GM23338 (cell line): ENCODE measurements at regions not wholly inside any gene's neighbourhood (a gene's known extent, or its start where the extent isn't known, plus 50 kb on each side); places are given as distances from the start of the nearest gene placed in this dataset.

Experiments used
- ATAC-seq: fragments of 200-7000 bp; cut with Tn5 transposase; 3 replicates; pipeline ENCODE4 v1.9.1; 2020
- DNase-seq: peaks from one replicate; pipeline ENCODE4 v3.0.0-alpha.2; 2015; ENCODE audit warnings: low spot score
- H2AFZ ChIP-seq: fragments of 200-600 bp; sonication (generic); 2 replicates; pipeline ENCODE4 v1.8.0; 2016; ENCODE audit warnings: antibody characterized with exemption, mild to moderate bottlenecking, moderate library complexity
- H3F3A ChIP-seq: fragments of 200-600 bp; sonication (generic); replicated peaks from 2 replicates; pipeline ENCODE4 v1.8.0; 2017; ENCODE audit warnings: antibody characterized with exemption, mixed run types, low read depth
- H3K27ac ChIP-seq: fragments of 200-600 bp; sonication (generic); 2 replicates; pipeline ENCODE4 v1.6.1; 2016; ENCODE audit warnings: low read depth
- H3K27me3 ChIP-seq: fragments of 200-600 bp; sonication (generic); 2 replicates; pipeline ENCODE4 v1.8.0; 2016; ENCODE audit warnings: mild to moderate bottlenecking, mixed run types, moderate library complexity; ENCODE audit not compliant: insufficient read depth
- H3K36me3 ChIP-seq: fragments of 200-600 bp; sonication (generic); 2 replicates; pipeline ENCODE4 v1.8.0; 2016; ENCODE audit warnings: mild to moderate bottlenecking; ENCODE audit not compliant: insufficient read depth
- H3K4me1 ChIP-seq: fragments of 200-600 bp; sonication (generic); 2 replicates; pipeline ENCODE4 v1.8.0; 2016; ENCODE audit warnings: mild to moderate bottlenecking, moderate library complexity; ENCODE audit not compliant: insufficient read depth
- H3K4me2 ChIP-seq: fragments of 200-600 bp; sonication (generic); 2 replicates; pipeline ENCODE4 v1.7.1; 2017; ENCODE audit warnings: mixed run types
- H3K4me3 ChIP-seq: fragments of 200-600 bp; sonication (generic); 2 replicates; pipeline ENCODE4 v1.6.1; 2016; ENCODE audit warnings: mixed run types
- H3K79me2 ChIP-seq: fragments of 200-600 bp; sonication (generic); replicated peaks from 2 replicates; pipeline ENCODE4 v1.8.0; 2017; ENCODE audit warnings: mild to moderate bottlenecking; ENCODE audit not compliant: insufficient read depth
- H3K9me2 ChIP-seq: fragments of 200-600 bp; sonication (generic); 2 replicates; pipeline ENCODE4 v1.8.0; 2017; ENCODE audit not compliant: insufficient read depth
- H4K20me1 ChIP-seq: fragments of 200-600 bp; sonication (generic); replicated peaks from 2 replicates; pipeline ENCODE4 v1.8.0; 2017; ENCODE audit warnings: mild to moderate bottlenecking; ENCODE audit not compliant: insufficient read depth
- H3K27ac Mint-ChIP-seq: 2 replicates; pipeline ENCODE4 v1.8.0; 2020; ENCODE audit warnings: inconsistent platforms, mild to moderate bottlenecking, moderate library complexity, mixed read lengths
- H3K27me3 Mint-ChIP-seq: 3 replicates; pipeline ENCODE4 v1.8.0; 2022; ENCODE audit warnings: low read depth, mild to moderate bottlenecking, moderate library complexity, mixed read lengths, inconsistent platforms; ENCODE audit not compliant: insufficient read depth, poor library complexity
- H3K36me3 Mint-ChIP-seq: 3 replicates; pipeline ENCODE4 v1.8.0; 2021; ENCODE audit warnings: low read depth, mild to moderate bottlenecking, inconsistent platforms, moderate library complexity, mixed read lengths
- H3K4me1 Mint-ChIP-seq: 3 replicates; pipeline ENCODE4 v1.8.0; 2020; ENCODE audit warnings: mild to moderate bottlenecking, inconsistent platforms, mixed read lengths
- H3K4me3 Mint-ChIP-seq: 3 replicates; pipeline ENCODE4 v1.8.0; 2021; ENCODE audit warnings: moderate library complexity, mild to moderate bottlenecking, inconsistent platforms, mixed read lengths
- H3K9me3 Mint-ChIP-seq: 3 replicates; pipeline ENCODE4 v1.8.0; 2020; ENCODE audit warnings: moderate library complexity, mild to moderate bottlenecking, inconsistent platforms, mixed read lengths
- CTCF ChIP-seq, 2 experiments: fragments of 200-600 bp in 1 of 2; sonication (generic) in 1 of 2; conservative IDR thresholded peaks; 2 replicates each; pipeline versions ENCODE4 v1.5.1 to v1.6.1; 2016 to 2017; ENCODE audit warnings: antibody characterized with exemption in 2 of 2, low read depth in 2 of 2, mild to moderate bottlenecking in 2 of 2, moderate library complexity in 1 of 2
- ETS1 ChIP-seq: IDR thresholded peaks from 2 replicates; pipeline ENCODE4 v1.6.1; 2016; ENCODE audit warnings: antibody characterized with exemption
- EZH2 ChIP-seq: fragments of 200-600 bp; sonication (generic); IDR thresholded peaks from one replicate; pipeline ENCODE4 v1.8.0; 2017; ENCODE audit warnings: antibody characterized with exemption, mild to moderate bottlenecking, low read depth; ENCODE audit not compliant: unreplicated experiment
- NANOG ChIP-seq: IDR thresholded peaks from 2 replicates; pipeline ENCODE4 v1.6.1; 2016; ENCODE audit warnings: antibody characterized with exemption, borderline replicate concordance
- REST ChIP-seq: IDR thresholded peaks from one replicate; pipeline ENCODE4 v1.6.1; 2018; ENCODE audit warnings: antibody characterized with exemption; ENCODE audit not compliant: unreplicated experiment
- ZNF114 ChIP-seq: fragments of 250-450 bp; sonication (Bioruptor Pico); IDR thresholded peaks from 2 replicates; pipeline ENCODE4 v1.5.0; 2020; ENCODE audit warnings: mild to moderate bottlenecking, moderate library complexity
- ZNF331 ChIP-seq: fragments of 250-450 bp; sonication (Bioruptor Pico); IDR thresholded peaks from 2 replicates; pipeline ENCODE4 v1.5.0; 2020; ENCODE audit warnings: low read depth, mild to moderate bottlenecking, moderate library complexity
- ZNF462 ChIP-seq: fragments of 250-450 bp; sonication (Bioruptor Pico); IDR thresholded peaks from 2 replicates; pipeline ENCODE4 v1.5.0; 2020; ENCODE audit warnings: mild to moderate bottlenecking, moderate library complexity

GRCh38 chr6:9370480-9370879 lies 935.1 kb upstream of the SLC35B3 start:
- H3K27ac ChIP-seq = no peak overlapping the region
- H3K4me1 ChIP-seq = no peaks in the 10 kb centered on the region
- no peak overlapping the region for H3K4me2 ChIP-seq
- Mint-ChIP-seq H3K4me1 (peaks cover 2% of the 10 kb centered on the region; the same call in 2 of the 3 replicates), H3K9me3 (no peaks in the 10 kb centered on the region), H3K36me3 (no peaks in the 10 kb centered on the region), H3K27ac (no peak overlapping the region), H3K4me3 (no peak overlapping the region), H3K27me3 (peaks cover 1% of the 10 kb centered on the region)
- no peaks in the 10 kb centered on the region for H3K36me3 ChIP-seq
- no peaks in the 10 kb centered on the region for H3K27me3 ChIP-seq
- no peak for TF ChIP-seq ZNF331
- no peak for TF ChIP-seq REST
- TF ChIP-seq ZNF114 (CRISPR knock-in tag) = no peak
- TF ChIP-seq ETS1 = no peak
- no peak for TF ChIP-seq CTCF (conservative IDR thresholded peaks at IDR 0.05; ENCODE audit: low read depth in 2 of 2)
- no peak for TF ChIP-seq ZNF462
- no peak for TF ChIP-seq NANOG
- no peak for TF ChIP-seq EZH2
- H3F3A ChIP-seq = no peaks in the 10 kb centered on the region
- no peak for ATAC-seq
- H4K20me1 ChIP-seq = no peaks in the 10 kb centered on the region
- H3K4me3 ChIP-seq = no peak overlapping the region
- no peaks in the 10 kb centered on the region for H3K9me2 ChIP-seq
- no peaks in the 10 kb centered on the region for H3K79me2 ChIP-seq
- peak overlapping the region; percentile 26; the same call in 1 of the 2 replicates for H2AFZ ChIP-seq
- DNase-seq = no peak
